Spleen (tissue), 7 donors: ENCODE measurements at regions not wholly inside any gene's neighbourhood (a gene's known extent, or its start where the extent isn't known, plus 50 kb on each side); places are given as distances from the start of the nearest gene placed in this dataset.

Experiments
- POLR2A ChIP-seq, 3 donors: fragments of 450-650 bp; IDR thresholded peaks; one replicate each; pipeline ENCODE4 v1.5.1; 2017; ENCODE audit warnings: antibody characterized with exemption in 3 of 3, mild to moderate bottlenecking in 1 of 3
- TF ChIP-seq, protein P1 (sequence below), 11 experiments: fragments of 200-600 bp in 7 of 11; fragments of 450-650 bp in 4 of 11; sonication (generic) in 4 of 11; IDR thresholded peaks in 8 of 11; conservative IDR thresholded peaks in 3 of 11; 1 replicate in 7 of 11; 2 replicates in 4 of 11; pipeline versions ENCODE4 v1.4.0 to v1.8.0; 2016 to 2021; ENCODE audit warnings: antibody characterized with exemption in 11 of 11, inconsistent platforms in 4 of 11, mild to moderate bottlenecking in 1 of 11
- donor health status: DM: no; HTN: no; CAD: no; lungs with moderate emphysema.
- donor health status: DM: no; HTN: no; CAD: no.
- donor health status: DM: no; HTN: no; CAD: no.

DNA sequence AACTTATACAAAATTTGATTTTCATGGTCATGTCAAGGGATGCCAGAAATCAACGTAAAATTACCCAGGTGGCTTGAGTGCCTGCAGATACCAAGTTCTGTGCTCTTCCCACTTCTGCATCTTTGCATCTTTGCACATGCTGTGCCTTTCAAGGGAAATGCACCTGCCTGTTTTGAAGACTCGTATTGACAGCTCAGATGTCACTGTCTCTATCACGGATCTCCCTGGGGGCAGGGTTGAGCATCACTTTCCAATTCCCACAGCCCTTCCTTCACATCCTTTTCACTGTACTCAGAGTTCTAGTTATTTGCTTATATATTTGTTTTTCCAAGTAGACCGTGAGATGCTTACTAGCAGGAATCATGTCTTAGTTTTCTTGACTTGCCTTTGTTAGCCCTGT, 274.2 kb downstream of the CDH26 start:
- no peak for TF ChIP-seq POLR2A (IDR thresholded peaks at IDR 0.05)
- TF ChIP-seq, protein P1, sequence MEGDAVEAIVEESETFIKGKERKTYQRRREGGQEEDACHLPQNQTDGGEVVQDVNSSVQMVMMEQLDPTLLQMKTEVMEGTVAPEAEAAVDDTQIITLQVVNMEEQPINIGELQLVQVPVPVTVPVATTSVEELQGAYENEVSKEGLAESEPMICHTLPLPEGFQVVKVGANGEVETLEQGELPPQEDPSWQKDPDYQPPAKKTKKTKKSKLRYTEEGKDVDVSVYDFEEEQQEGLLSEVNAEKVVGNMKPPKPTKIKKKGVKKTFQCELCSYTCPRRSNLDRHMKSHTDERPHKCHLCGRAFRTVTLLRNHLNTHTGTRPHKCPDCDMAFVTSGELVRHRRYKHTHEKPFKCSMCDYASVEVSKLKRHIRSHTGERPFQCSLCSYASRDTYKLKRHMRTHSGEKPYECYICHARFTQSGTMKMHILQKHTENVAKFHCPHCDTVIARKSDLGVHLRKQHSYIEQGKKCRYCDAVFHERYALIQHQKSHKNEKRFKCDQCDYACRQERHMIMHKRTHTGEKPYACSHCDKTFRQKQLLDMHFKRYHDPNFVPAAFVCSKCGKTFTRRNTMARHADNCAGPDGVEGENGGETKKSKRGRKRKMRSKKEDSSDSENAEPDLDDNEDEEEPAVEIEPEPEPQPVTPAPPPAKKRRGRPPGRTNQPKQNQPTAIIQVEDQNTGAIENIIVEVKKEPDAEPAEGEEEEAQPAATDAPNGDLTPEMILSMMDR (IDR thresholded peaks at IDR 0.05 in 8 of 11, conservative IDR thresholded peaks at IDR 0.05 in 3 of 11) = no peak
